HepG2 (cell line): ENCODE measurements at regions not wholly inside any gene's neighbourhood (a gene's known extent, or its start where the extent isn't known, plus 50 kb on each side); places are given as distances from the start of the nearest gene placed in this dataset.

Experiments
- HOXD1 ChIP-seq: sonication (generic); formaldehyde crosslinking; IDR thresholded peaks from 2 replicates; pipeline ENCODE4 v1.5.0; 2020; ENCODE audit warnings: missing genetic modification reagents
- MEF2D ChIP-seq: sonication (generic); formaldehyde crosslinking; IDR thresholded peaks from 2 replicates; pipeline ENCODE4 v1.5.1; 2020; ENCODE audit warnings: mild to moderate bottlenecking, missing genetic modification reagents
- TF ChIP-seq, protein P1 (sequence below): sonication (generic); formaldehyde crosslinking; IDR thresholded peaks from 2 replicates; pipeline ENCODE4 v1.4.0; 2020; ENCODE audit warnings: missing genetic modification reagents
- TF ChIP-seq, protein P2 (sequence below): sonication (generic); formaldehyde crosslinking; IDR thresholded peaks from 2 replicates; pipeline ENCODE4; 2020; ENCODE audit warnings: missing genetic modification reagents, mild to moderate bottlenecking, borderline replicate concordance
- TF ChIP-seq, protein P3 (sequence below): sonication (generic); formaldehyde crosslinking; IDR thresholded peaks from 2 replicates; pipeline ENCODE4 v1.5.1; 2020; ENCODE audit warnings: mild to moderate bottlenecking, missing genetic modification reagents, borderline replicate concordance
- TF ChIP-seq, protein P4 (sequence below): sonication (generic); formaldehyde crosslinking; conservative IDR thresholded peaks from 2 replicates; pipeline ENCODE4 v1.4.0; 2020; ENCODE audit warnings: mild to moderate bottlenecking, missing genetic modification reagents, moderate library complexity

DNA sequence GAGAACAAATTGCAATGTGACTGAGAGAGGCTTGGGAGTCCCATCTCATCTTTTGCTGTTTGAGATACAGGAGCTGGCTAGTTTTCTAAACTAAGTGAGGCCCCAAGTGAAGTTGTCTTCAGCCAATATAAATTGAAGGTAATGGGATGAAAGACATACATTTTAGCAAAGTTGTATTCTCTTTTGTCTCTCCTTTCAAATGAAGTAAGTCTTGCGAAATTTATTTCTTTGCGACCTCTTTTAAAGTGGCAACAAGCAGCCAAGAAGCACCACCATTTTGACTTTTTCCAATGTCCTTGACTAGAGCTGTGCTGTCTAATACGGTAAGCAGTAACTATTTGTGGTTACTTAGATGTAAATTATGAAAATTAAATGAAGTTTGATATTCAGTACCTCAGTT, 385.7 kb downstream of the USP25 start (continued):
- TF ChIP-seq, protein P1, sequence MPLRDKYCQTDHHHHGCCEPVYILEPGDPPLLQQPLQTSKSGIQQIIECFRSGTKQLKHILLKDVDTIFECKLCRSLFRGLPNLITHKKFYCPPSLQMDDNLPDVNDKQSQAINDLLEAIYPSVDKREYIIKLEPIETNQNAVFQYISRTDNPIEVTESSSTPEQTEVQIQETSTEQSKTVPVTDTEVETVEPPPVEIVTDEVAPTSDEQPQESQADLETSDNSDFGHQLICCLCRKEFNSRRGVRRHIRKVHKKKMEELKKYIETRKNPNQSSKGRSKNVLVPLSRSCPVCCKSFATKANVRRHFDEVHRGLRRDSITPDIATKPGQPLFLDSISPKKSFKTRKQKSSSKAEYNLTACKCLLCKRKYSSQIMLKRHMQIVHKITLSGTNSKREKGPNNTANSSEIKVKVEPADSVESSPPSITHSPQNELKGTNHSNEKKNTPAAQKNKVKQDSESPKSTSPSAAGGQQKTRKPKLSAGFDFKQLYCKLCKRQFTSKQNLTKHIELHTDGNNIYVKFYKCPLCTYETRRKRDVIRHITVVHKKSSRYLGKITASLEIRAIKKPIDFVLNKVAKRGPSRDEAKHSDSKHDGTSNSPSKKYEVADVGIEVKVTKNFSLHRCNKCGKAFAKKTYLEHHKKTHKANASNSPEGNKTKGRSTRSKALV, result no peak
- TF ChIP-seq, protein P2, sequence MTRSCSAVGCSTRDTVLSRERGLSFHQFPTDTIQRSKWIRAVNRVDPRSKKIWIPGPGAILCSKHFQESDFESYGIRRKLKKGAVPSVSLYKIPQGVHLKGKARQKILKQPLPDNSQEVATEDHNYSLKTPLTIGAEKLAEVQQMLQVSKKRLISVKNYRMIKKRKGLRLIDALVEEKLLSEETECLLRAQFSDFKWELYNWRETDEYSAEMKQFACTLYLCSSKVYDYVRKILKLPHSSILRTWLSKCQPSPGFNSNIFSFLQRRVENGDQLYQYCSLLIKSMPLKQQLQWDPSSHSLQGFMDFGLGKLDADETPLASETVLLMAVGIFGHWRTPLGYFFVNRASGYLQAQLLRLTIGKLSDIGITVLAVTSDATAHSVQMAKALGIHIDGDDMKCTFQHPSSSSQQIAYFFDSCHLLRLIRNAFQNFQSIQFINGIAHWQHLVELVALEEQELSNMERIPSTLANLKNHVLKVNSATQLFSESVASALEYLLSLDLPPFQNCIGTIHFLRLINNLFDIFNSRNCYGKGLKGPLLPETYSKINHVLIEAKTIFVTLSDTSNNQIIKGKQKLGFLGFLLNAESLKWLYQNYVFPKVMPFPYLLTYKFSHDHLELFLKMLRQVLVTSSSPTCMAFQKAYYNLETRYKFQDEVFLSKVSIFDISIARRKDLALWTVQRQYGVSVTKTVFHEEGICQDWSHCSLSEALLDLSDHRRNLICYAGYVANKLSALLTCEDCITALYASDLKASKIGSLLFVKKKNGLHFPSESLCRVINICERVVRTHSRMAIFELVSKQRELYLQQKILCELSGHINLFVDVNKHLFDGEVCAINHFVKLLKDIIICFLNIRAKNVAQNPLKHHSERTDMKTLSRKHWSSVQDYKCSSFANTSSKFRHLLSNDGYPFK, result no peak
- TF ChIP-seq HOXD1 (no peak), MEF2D (CRISPR knock-in tag) (no peak)
- TF ChIP-seq, protein P3, sequence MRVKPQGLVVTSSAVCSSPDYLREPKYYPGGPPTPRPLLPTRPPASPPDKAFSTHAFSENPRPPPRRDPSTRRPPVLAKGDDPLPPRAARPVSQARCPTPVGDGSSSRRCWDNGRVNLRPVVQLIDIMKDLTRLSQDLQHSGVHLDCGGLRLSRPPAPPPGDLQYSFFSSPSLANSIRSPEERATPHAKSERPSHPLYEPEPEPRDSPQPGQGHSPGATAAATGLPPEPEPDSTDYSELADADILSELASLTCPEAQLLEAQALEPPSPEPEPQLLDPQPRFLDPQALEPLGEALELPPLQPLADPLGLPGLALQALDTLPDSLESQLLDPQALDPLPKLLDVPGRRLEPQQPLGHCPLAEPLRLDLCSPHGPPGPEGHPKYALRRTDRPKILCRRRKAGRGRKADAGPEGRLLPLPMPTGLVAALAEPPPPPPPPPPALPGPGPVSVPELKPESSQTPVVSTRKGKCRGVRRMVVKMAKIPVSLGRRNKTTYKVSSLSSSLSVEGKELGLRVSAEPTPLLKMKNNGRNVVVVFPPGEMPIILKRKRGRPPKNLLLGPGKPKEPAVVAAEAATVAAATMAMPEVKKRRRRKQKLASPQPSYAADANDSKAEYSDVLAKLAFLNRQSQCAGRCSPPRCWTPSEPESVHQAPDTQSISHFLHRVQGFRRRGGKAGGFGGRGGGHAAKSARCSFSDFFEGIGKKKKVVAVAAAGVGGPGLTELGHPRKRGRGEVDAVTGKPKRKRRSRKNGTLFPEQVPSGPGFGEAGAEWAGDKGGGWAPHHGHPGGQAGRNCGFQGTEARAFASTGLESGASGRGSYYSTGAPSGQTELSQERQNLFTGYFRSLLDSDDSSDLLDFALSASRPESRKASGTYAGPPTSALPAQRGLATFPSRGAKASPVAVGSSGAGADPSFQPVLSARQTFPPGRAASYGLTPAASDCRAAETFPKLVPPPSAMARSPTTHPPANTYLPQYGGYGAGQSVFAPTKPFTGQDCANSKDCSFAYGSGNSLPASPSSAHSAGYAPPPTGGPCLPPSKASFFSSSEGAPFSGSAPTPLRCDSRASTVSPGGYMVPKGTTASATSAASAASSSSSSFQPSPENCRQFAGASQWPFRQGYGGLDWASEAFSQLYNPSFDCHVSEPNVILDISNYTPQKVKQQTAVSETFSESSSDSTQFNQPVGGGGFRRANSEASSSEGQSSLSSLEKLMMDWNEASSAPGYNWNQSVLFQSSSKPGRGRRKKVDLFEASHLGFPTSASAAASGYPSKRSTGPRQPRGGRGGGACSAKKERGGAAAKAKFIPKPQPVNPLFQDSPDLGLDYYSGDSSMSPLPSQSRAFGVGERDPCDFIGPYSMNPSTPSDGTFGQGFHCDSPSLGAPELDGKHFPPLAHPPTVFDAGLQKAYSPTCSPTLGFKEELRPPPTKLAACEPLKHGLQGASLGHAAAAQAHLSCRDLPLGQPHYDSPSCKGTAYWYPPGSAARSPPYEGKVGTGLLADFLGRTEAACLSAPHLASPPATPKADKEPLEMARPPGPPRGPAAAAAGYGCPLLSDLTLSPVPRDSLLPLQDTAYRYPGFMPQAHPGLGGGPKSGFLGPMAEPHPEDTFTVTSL, result no peak
- TF ChIP-seq, protein P4, sequence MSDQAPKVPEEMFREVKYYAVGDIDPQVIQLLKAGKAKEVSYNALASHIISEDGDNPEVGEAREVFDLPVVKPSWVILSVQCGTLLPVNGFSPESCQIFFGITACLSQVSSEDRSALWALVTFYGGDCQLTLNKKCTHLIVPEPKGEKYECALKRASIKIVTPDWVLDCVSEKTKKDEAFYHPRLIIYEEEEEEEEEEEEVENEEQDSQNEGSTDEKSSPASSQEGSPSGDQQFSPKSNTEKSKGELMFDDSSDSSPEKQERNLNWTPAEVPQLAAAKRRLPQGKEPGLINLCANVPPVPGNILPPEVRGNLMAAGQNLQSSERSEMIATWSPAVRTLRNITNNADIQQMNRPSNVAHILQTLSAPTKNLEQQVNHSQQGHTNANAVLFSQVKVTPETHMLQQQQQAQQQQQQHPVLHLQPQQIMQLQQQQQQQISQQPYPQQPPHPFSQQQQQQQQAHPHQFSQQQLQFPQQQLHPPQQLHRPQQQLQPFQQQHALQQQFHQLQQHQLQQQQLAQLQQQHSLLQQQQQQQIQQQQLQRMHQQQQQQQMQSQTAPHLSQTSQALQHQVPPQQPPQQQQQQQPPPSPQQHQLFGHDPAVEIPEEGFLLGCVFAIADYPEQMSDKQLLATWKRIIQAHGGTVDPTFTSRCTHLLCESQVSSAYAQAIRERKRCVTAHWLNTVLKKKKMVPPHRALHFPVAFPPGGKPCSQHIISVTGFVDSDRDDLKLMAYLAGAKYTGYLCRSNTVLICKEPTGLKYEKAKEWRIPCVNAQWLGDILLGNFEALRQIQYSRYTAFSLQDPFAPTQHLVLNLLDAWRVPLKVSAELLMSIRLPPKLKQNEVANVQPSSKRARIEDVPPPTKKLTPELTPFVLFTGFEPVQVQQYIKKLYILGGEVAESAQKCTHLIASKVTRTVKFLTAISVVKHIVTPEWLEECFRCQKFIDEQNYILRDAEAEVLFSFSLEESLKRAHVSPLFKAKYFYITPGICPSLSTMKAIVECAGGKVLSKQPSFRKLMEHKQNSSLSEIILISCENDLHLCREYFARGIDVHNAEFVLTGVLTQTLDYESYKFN (CRISPR knock-in tag), result no peak
